Islet precursor cell (in vitro differentiated cells): ENCODE measurements at regions not wholly inside any gene's neighbourhood (a gene's known extent, or its start where the extent isn't known, plus 50 kb on each side); places are given as distances from the start of the nearest gene placed in this dataset.
"Not testable (repeated sequence)": the region's sequence is repeated elsewhere in the genome, so short reads cannot be mapped to it uniquely, and the experiment has no call there.

Experiments
- DNase-seq: peaks from one replicate; pipeline ENCODE4 v3.0.0-alpha.2; 2018

DNA sequence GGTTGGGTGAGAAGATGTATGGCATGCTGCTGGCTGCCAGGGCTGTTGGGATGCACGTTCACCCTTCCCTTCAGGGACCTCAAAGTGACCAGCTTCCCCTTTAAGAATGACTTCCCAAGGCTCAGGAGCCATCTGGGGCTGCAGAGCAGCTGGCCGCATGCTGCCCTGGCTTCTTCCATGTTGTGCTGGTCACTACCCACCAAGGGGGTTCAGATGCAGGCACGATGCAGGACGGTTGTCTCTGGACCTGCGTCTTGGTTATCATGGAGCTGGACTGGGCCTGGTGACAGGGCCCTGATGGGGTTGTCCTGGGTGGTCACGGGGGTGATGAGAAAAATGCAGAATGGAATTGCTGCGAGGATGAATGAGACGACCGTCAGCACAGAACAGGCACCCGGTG, 297.8 kb downstream of the POTED start:
- not testable (repeated sequence) for DNase-seq

- DNase-seq = not testable (repeated sequence)
Observed at GRCh38 chr21:13896596-13897247, 287.1 kb downstream of the POTED start.

- not testable (repeated sequence) for DNase-seq
Observed at GRCh38 chr21:13893617-13894016, 284.0 kb downstream of the POTED start.

- DNase-seq = not testable (repeated sequence)
Observed at GRCh38 chr21:13893025-13893424, 283.4 kb downstream of the POTED start.

GRCh38 chr21:13892146-13892751, 282.7 kb downstream of the POTED start:
- not testable (repeated sequence) for DNase-seq

DNA sequence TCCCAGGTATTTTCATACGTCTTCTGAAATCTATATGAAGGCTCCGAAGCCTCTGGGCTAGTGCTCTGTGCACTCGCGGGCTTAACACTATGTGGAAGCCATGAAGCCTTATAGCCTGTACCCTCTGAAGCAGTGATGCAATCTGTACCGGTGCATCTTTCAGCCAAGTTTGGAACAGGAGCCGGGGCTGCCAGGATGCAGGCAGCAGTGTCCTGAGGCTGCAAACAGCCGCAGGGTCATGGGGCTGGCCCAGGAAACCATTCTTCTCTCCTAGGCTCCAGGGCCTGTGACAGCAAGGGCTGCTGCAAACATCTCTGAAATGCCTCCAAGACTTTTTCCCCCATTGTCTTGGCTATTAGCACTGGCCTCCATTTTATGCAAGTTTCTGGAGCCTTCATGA, 279.6 kb downstream of the POTED start:
- not testable (repeated sequence) for DNase-seq

DNA sequence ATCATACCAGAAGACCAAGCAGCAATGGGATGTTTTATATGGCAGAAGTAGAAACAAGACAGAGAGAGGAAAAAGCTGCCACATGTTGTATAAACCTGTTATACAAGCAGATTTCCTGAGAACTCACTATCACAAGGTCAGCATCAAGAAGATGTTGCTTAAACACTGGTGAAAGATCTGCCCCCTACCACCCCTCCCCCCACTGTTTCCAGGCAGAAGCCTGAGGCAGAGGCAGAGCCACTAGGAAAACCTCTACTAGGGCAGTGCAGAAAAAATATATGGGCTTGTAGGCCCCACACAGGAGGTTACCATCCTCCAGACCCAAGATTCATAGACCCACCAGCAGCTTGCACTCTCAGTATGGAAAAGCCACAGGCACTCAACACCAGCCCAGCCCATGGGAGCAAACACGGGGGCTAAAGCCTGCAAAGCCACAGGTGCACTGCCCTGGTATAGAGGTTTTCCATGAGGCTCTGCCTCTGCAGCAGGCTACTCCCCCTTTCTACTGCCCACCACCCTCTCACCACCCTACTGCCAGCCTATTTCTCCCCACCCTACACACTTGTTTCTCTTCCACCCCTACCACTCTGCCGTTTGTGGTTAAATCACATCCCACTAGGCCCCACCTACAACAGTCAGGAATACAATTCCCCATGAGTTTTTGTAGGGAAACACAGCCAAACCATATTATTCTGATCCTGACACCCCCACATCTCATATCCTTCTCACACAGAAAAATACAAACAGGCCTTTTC, 274.2 kb downstream of the POTED start:
- DNase-seq = not testable (repeated sequence)

- not testable (repeated sequence) for DNase-seq
Observed at GRCh38 chr21:13877503-13877902, 267.9 kb downstream of the POTED start.

GRCh38 chr21:13876999-13877398, 267.4 kb downstream of the POTED start:
- not testable (repeated sequence) for DNase-seq

DNA sequence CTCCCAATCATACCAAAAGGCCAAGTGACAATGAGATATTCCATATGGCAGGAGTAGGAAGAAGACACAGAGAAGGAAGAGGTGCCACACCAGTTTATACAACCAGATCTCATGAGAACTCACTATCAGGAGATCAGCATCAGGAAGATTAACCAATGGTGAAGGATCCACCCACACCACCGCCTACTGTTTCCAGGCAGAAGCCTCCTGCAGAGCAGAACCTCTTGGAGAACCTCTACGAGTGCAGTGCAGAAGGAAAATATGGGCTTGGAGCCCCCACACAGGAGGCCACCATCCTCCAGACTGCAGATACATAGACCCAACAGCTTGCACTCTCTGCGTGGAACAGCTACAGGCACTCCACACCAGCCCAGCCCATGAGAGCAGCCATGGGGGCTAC, 264.4 kb downstream of the POTED start:
- DNase-seq = not testable (repeated sequence)

DNA sequence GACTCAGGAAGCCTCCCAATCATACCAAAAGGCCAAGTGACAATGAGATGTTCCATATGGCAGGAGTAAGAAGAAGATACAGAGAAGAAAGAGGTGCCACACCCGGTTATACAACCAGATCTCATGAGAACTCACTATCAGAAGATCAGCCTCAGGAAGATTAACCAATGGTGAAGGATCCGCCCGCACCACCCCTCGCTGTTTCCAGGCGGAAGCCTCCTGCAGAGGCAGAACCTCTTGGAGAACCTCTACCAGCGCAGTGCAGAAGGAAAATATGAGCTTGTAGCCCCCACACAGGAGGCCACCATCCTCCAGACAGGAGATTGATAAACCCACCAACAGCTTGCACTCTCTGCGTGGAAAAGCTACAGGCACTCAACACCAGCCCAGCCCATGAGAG, 245.1 kb downstream of the POTED start:
- DNase-seq = no peak

GRCh38 chr21:13850808-13851207, 241.2 kb downstream of the POTED start:
- not testable (repeated sequence) for DNase-seq

DNA sequence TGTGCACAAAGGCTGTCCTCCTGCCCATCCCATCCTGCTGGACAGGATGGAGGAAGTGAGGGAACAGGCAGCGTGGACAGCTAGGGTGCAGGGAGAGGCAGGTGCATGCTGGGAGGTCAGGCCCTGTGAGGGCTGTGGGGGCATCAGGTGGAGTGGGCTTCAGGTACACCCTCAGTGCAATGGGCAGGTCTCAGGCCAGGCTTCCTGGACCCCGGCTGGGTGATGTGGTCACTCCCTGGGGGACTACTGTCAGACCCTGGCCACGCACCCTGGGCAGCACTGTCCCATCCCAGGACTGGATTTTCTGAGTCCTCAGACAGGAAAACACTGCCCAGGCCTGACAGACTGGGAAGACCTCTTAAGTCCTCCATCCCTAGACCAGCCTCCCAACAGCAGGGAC, 239.9 kb downstream of the POTED start:
- DNase-seq = not testable (repeated sequence)

- DNase-seq = not testable (repeated sequence)
Observed at GRCh38 chr21:13846718-13847117, 237.1 kb downstream of the POTED start.

DNA sequence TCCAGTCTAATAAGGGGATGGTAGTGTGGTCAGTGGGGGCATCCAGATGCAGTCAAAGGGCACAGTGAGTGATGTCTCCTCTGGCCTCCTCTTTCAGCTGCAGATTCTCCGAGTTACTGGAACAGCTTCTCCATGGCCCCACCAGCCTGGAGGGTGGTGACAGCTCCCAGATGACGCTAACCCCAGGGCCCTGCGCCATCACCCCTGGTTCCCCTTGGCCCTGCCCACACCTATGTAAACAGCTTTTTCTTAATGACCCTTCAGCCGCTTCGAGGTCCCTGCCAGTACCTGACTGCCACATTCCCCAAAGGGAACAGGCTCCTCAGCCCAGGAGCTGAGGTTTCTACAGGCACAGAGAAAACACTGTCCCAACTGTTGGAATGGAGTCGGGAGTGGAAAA, 235.0 kb downstream of the POTED start:
- DNase-seq = not testable (repeated sequence)

- DNase-seq = not testable (repeated sequence)
Observed at GRCh38 chr21:13843081-13843480, 233.5 kb downstream of the POTED start.

- DNase-seq = not testable (repeated sequence)
Observed at GRCh38 chr21:13827666-13828065, 218.1 kb downstream of the POTED start.

- no peak for DNase-seq
Observed at GRCh38 chr21:13827201-13827600, 217.6 kb downstream of the POTED start.

GRCh38 chr21:13826511-13826910, 216.9 kb downstream of the POTED start:
- DNase-seq = not testable (repeated sequence)

DNA sequence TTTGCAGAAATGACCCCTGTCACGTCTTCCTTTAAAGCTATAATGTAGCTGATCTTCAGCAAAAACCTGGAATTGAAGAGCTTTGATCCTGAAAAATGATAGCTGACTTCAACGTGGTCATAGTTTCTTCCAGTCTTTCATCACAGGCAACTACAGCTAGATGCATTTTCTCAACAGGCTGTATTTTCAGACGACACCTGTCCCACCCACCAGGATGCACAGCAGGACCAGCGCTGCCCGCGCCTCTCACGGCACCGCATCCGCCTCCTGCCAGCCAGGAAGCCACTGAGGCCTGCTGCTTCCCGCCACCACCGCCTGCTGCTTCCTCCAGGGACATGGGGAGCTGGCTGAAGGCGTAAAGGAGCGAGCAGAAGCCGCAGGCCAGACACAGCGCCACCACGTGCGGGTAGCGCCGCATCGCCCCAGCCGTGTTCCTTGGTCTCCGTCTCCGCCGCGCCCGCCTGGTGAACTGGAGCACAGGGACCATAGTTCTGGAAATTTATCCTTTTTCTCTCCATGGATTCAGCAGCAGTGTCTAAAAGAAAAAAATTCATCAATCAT, 215.7 kb downstream of the POTED start:
- DNase-seq = not testable (repeated sequence)

DNA sequence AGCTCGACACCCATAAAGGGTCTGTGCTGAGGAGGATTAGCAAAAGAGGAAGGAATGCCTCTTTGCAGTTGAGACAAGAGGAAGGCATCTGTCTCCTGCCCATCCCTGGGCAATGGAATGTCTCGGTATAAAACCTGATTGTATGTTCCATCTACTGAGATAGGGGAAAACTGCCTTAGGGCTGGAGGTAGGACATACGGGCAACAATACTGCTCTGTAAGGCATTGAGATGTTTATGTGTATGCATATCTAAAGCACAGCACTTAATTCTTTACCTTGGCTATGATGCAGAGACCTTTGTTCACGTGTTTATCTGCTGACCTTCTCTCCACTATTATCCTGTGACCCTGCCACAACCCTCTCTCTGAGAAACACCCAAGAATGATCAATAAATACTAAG, 210.7 kb downstream of the POTED start:
- not testable (repeated sequence) for DNase-seq

DNA sequence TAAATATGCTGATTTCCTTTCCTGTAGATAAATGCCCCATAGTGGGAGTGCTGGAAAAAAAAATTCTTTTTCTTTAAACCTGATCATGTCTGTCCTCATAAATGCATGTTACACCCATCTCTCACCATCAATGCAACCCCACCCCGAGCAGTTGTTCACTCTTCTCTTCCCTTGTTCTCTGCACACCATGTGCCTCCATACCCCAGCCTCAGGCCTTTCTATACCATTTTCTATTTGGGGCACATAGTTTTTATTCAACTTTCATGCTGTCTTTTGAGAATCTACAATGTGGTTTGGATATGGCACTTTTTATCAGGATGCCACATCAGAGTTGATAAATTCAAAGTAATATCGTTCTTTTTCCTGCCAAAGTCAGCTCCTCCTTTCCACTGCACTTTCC, 202.6 kb downstream of the POTED start:
- not testable (repeated sequence) for DNase-seq

DNA sequence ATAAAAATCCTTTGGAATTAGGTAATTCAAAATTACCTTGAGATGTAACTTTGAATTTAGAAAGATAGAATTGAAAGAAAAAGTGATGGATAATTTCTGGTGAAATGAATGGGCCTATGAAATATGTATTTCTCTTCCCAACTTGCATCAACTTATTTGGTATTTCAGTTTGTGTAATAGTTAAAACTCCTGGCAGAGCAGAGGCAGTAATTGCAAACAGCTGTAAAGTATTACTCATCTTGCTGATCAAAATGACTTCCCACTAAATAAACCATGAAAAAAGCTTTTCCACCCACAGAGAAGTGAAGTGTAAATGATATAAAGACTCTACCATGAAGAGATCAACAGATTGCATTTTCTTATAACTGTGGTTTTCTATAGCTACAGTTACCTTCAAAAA, 201.0 kb downstream of the POTED start:
- DNase-seq = not testable (repeated sequence)
